ENCODE measurements at regions not wholly inside any gene's neighbourhood (a gene's known extent, or its start where the extent isn't known, plus 50 kb on each side); places are given as distances from the start of the nearest gene placed in this dataset.

DNA sequence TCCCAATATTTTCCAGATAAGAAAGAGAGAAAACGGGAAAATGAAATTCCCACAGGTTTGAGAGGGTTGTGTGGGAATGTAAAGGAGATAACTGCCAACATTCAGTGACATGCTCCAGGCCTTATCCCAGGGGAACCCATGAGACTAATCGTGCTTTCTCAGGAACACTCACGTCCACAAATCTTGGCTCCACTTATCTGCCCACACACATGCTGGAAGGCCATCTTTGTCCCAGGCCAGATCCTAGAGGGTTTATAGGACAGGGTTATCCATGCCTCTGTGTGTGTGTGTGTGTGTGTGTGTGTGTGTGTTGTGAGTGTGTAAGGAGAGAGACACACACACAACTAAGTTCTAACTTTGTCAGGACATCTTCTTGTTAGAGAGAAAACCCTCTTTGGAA, 182.2 kb upstream of the E2F7 start:
- Histone ChIP-seq H3K9ac (ENCODE audit: control insufficient read depth, insufficient read depth, low read length) (no peak overlapping the region), H3K9me3 (replicated peaks; ENCODE audit: control insufficient read depth, insufficient read depth, low read length) (no peaks in the 10 kb centered on the region), H3K4me1 (ENCODE audit: control insufficient read depth, insufficient read depth, low read length) (no peaks in the 10 kb centered on the region), H2AFZ (ENCODE audit: control insufficient read depth, low read depth, low read length) (no peak overlapping the region), H3K36me3 (ENCODE audit: control insufficient read depth in 2 of 2, insufficient read depth in 2 of 2, low read length in 1 of 2) (no peaks in the 10 kb centered on the region), H3K79me2 (ENCODE audit: control insufficient read depth, insufficient read depth, low read length) (no peaks in the 10 kb centered on the region), H3K27me3 (replicated peaks in 1 of 2; ENCODE audit: control insufficient read depth in 2 of 2, insufficient read depth in 2 of 2, low read length in 1 of 2) (no peaks in the 10 kb centered on the region), H4K20me1 (ENCODE audit: control insufficient read depth, insufficient read depth) (no peaks in the 10 kb centered on the region), H3K4me2 (ENCODE audit: control insufficient read depth, insufficient read depth) (no peak overlapping the region), H3K27ac (ENCODE audit: control insufficient read depth, insufficient read depth) (no peak overlapping the region), H3K4me3 (no peak overlapping the region)
- ATAC-seq (no peak), FAIRE-seq (no peak), DNase-seq (ENCODE audit: low read depth, low spot score) (no peak)
- intact Hi-C loops (cut with micrococcal nuclease; ENCODE audit: unreplicated experiment), result no loop called here
- ChIA-PET CTCF (no interaction called here), POLR2A (interaction anchor here (0.6 kb wide), 1 partner anchor 46 kb away, joined by 6 read pairs; no protein-coding TSS in a partner anchor), RAD21 (ENCODE audit: unreplicated experiment) (no interaction called here), SMC1A (ENCODE audit: uncharacterized antibody, unreplicated experiment) (interaction anchor here (0.9 kb wide), 1 partner anchor 131 kb away, joined by 3 read pairs; no protein-coding TSS in a partner anchor)
- 14% methylated on average over 3 of the region's 3 CpGs for WGBS (ENCODE audit: insufficient coverage, insufficient replicate concordance, low lambda C conversion rate, missing lambda C conversion rate)
- BruUV-seq (replicated peaks), result no TSS peak
- in situ Hi-C loops (cut with MboI), result no loop called here
- TF ChIP-seq, protein P1, sequence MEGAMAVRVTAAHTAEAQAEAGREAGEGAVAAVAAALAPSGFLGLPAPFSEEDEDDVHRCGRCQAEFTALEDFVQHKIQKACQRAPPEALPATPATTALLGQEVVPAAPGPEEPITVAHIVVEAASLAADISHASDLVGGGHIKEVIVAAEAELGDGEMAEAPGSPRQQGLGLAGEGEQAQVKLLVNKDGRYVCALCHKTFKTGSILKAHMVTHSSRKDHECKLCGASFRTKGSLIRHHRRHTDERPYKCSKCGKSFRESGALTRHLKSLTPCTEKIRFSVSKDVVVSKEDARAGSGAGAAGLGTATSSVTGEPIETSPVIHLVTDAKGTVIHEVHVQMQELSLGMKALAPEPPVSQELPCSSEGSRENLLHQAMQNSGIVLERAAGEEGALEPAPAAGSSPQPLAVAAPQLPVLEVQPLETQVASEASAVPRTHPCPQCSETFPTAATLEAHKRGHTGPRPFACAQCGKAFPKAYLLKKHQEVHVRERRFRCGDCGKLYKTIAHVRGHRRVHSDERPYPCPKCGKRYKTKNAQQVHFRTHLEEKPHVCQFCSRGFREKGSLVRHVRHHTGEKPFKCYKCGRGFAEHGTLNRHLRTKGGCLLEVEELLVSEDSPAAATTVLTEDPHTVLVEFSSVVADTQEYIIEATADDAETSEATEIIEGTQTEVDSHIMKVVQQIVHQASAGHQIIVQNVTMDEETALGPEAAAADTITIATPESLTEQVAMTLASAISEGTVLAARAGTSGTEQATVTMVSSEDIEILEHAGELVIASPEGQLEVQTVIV (IDR thresholded peaks at IDR 0.05; ENCODE audit: borderline replicate concordance, partially characterized antibody), result no peak
- TF ChIP-seq PAX5 (IDR thresholded peaks at IDR 0.05; ENCODE audit: borderline replicate concordance, low read depth, low read length), result no peak
- no peak for TF ChIP-seq CEBPB (IDR thresholded peaks at IDR 0.05; ENCODE audit: borderline replicate concordance in 1 of 2, low read depth in 2 of 2, low read length in 2 of 2)
- no peak for TF ChIP-seq DPF2 (IDR thresholded peaks at IDR 0.05)
- TF ChIP-seq, protein P2, sequence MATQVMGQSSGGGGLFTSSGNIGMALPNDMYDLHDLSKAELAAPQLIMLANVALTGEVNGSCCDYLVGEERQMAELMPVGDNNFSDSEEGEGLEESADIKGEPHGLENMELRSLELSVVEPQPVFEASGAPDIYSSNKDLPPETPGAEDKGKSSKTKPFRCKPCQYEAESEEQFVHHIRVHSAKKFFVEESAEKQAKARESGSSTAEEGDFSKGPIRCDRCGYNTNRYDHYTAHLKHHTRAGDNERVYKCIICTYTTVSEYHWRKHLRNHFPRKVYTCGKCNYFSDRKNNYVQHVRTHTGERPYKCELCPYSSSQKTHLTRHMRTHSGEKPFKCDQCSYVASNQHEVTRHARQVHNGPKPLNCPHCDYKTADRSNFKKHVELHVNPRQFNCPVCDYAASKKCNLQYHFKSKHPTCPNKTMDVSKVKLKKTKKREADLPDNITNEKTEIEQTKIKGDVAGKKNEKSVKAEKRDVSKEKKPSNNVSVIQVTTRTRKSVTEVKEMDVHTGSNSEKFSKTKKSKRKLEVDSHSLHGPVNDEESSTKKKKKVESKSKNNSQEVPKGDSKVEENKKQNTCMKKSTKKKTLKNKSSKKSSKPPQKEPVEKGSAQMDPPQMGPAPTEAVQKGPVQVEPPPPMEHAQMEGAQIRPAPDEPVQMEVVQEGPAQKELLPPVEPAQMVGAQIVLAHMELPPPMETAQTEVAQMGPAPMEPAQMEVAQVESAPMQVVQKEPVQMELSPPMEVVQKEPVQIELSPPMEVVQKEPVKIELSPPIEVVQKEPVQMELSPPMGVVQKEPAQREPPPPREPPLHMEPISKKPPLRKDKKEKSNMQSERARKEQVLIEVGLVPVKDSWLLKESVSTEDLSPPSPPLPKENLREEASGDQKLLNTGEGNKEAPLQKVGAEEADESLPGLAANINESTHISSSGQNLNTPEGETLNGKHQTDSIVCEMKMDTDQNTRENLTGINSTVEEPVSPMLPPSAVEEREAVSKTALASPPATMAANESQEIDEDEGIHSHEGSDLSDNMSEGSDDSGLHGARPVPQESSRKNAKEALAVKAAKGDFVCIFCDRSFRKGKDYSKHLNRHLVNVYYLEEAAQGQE (IDR thresholded peaks at IDR 0.05; ENCODE audit: low read depth, low read length), result no peak
- TF ChIP-seq MEF2B (IDR thresholded peaks at IDR 0.05; ENCODE audit: partially characterized antibody, poor library complexity, severe bottlenecking), result no peak
- TF ChIP-seq, protein P3, sequence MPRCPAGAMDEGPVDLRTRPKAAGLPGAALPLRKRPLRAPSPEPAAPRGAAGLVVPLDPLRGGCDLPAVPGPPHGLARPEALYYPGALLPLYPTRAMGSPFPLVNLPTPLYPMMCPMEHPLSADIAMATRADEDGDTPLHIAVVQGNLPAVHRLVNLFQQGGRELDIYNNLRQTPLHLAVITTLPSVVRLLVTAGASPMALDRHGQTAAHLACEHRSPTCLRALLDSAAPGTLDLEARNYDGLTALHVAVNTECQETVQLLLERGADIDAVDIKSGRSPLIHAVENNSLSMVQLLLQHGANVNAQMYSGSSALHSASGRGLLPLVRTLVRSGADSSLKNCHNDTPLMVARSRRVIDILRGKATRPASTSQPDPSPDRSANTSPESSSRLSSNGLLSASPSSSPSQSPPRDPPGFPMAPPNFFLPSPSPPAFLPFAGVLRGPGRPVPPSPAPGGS (IDR thresholded peaks at IDR 0.05; ENCODE audit: borderline replicate concordance, insufficient read depth, low read depth, low read length, poor library complexity, severe bottlenecking), result no peak

Data from GM12878 (cell line).